ENCODE measurements at regions not wholly inside any gene's neighbourhood (a gene's known extent, or its start where the extent isn't known, plus 50 kb on each side); places are given as distances from the start of the nearest gene placed in this dataset.

- Histone ChIP-seq H3K4me1 (ENCODE audit: control insufficient read depth, extremely low read depth, insufficient read depth, low read length) (no peaks in the 10 kb centered on the region), H3K27ac (ENCODE audit: insufficient read depth, low read length) (no peak overlapping the region), H3K4me2 (ENCODE audit: extremely low read depth, insufficient read depth, low read length) (no peak overlapping the region), H3K9ac (ENCODE audit: insufficient read depth, low read length) (no peak overlapping the region), H3K36me3 (ENCODE audit: control insufficient read depth, insufficient read depth, low read length) (no peaks in the 10 kb centered on the region), H4K20me1 (ENCODE audit: control insufficient read depth, extremely low read depth, insufficient read depth, low read length) (no peaks in the 10 kb centered on the region), H3K79me2 (ENCODE audit: control insufficient read depth, insufficient read depth, low read length) (no peaks in the 10 kb centered on the region), H3K4me3 (replicated peaks in 1 of 4; ENCODE audit: control extremely low read depth in 1 of 4, insufficient read depth in 1 of 4, low read depth in 3 of 4, low read length in 4 of 4) (no peak overlapping the region), H3K27me3 (ENCODE audit: control insufficient read depth, insufficient read depth, low read length) (no peaks in the 10 kb centered on the region), H2AFZ (ENCODE audit: low read length) (no peak overlapping the region), H3K9me3 (ENCODE audit: control insufficient read depth, insufficient read depth, low read depth, low read length) (no peaks in the 10 kb centered on the region)
- DNase-seq (ENCODE audit: low read depth in 2 of 2): no peak
- TF ChIP-seq EZH2 (IDR thresholded peaks at IDR 0.05; ENCODE audit: low read length, missing control alignments) (no peak), CTCF (conservative IDR thresholded peaks at IDR 0.05 in 1 of 2, IDR thresholded peaks at IDR 0.05 in 1 of 2; ENCODE audit: low read depth in 1 of 2, low read length in 2 of 2) (no peak)
Measured at GRCh38 chr5:133723126-133723525, 110.8 kb upstream of the FSTL4 start.

GRCh38 chr5:133721365-133721764 is 109.0 kb upstream of the FSTL4 start:
- Histone ChIP-seq H3K36me3 (ENCODE audit: control insufficient read depth, insufficient read depth, low read length) (no peaks in the 10 kb centered on the region), H3K9ac (ENCODE audit: insufficient read depth, low read length) (no peak overlapping the region), H3K79me2 (ENCODE audit: control insufficient read depth, insufficient read depth, low read length) (no peaks in the 10 kb centered on the region), H3K4me2 (ENCODE audit: extremely low read depth, insufficient read depth, low read length) (no peak overlapping the region), H4K20me1 (ENCODE audit: control insufficient read depth, extremely low read depth, insufficient read depth, low read length) (no peaks in the 10 kb centered on the region), H3K4me1 (ENCODE audit: control insufficient read depth, extremely low read depth, insufficient read depth, low read length) (no peaks in the 10 kb centered on the region), H3K4me3 (replicated peaks in 1 of 4; ENCODE audit: control extremely low read depth in 1 of 4, insufficient read depth in 1 of 4, low read depth in 3 of 4, low read length in 4 of 4) (no peak overlapping the region), H3K27ac (ENCODE audit: insufficient read depth, low read length) (no peak overlapping the region), H2AFZ (ENCODE audit: low read length) (no peak overlapping the region), H3K27me3 (ENCODE audit: control insufficient read depth, insufficient read depth, low read length) (no peaks in the 10 kb centered on the region), H3K9me3 (ENCODE audit: control insufficient read depth, insufficient read depth, low read depth, low read length) (no peaks in the 10 kb centered on the region)
- DNase-seq (ENCODE audit: low read depth in 2 of 2): no peak
- TF ChIP-seq EZH2 (IDR thresholded peaks at IDR 0.05; ENCODE audit: low read length, missing control alignments): no peak
- TF ChIP-seq CTCF (conservative IDR thresholded peaks at IDR 0.05 in 1 of 2, IDR thresholded peaks at IDR 0.05 in 1 of 2; ENCODE audit: low read depth in 1 of 2, low read length in 2 of 2): no peak

- H3K4me2 ChIP-seq (ENCODE audit: extremely low read depth, insufficient read depth, low read length): no peak overlapping the region
- H3K9me3 ChIP-seq (ENCODE audit: control insufficient read depth, insufficient read depth, low read depth, low read length): no peaks in the 10 kb centered on the region
- no peak overlapping the region for H3K9ac ChIP-seq (ENCODE audit: insufficient read depth, low read length)
- H4K20me1 ChIP-seq (ENCODE audit: control insufficient read depth, extremely low read depth, insufficient read depth, low read length): no peaks in the 10 kb centered on the region
- H3K4me3 ChIP-seq (replicated peaks in 1 of 4; ENCODE audit: control extremely low read depth in 1 of 4, insufficient read depth in 1 of 4, low read depth in 3 of 4, low read length in 4 of 4): no peak overlapping the region
- no peaks in the 10 kb centered on the region for H3K36me3 ChIP-seq (ENCODE audit: control insufficient read depth, insufficient read depth, low read length)
- H3K27ac ChIP-seq (ENCODE audit: insufficient read depth, low read length): no peak overlapping the region
- no peaks in the 10 kb centered on the region for H3K4me1 ChIP-seq (ENCODE audit: control insufficient read depth, extremely low read depth, insufficient read depth, low read length)
- no peak for DNase-seq (ENCODE audit: low read depth in 2 of 2)
- no peak for TF ChIP-seq EZH2 (IDR thresholded peaks at IDR 0.05; ENCODE audit: low read length, missing control alignments)
- no peak for TF ChIP-seq CTCF (conservative IDR thresholded peaks at IDR 0.05 in 1 of 2, IDR thresholded peaks at IDR 0.05 in 1 of 2; ENCODE audit: low read depth in 1 of 2, low read length in 2 of 2)
- H3K27me3 ChIP-seq (ENCODE audit: control insufficient read depth, insufficient read depth, low read length): no peaks in the 10 kb centered on the region
- H2AFZ ChIP-seq (ENCODE audit: low read length): no peak overlapping the region
- no peaks in the 10 kb centered on the region for H3K79me2 ChIP-seq (ENCODE audit: control insufficient read depth, insufficient read depth, low read length)
Measured at GRCh38 chr5:133718457-133718856, 106.1 kb upstream of the FSTL4 start.

Measured in fibroblast of lung (primary cell).